WI38 (cell line): ENCODE measurements at regions not wholly inside any gene's neighbourhood (a gene's known extent, or its start where the extent isn't known, plus 50 kb on each side); places are given as distances from the start of the nearest gene placed in this dataset.

ENCODE experiments used
- H3K4me3 ChIP-seq: 2 replicates; pipeline ENCODE4 v1.5.1; 2011; ENCODE audit warnings: low read depth, mild to moderate bottlenecking, control low read depth, low read length
- CTCF ChIP-seq: IDR thresholded peaks from 2 replicates; pipeline ENCODE4 v1.5.1; 2012; ENCODE audit warnings: low read depth, mild to moderate bottlenecking, control low read depth, low read length

DNA sequence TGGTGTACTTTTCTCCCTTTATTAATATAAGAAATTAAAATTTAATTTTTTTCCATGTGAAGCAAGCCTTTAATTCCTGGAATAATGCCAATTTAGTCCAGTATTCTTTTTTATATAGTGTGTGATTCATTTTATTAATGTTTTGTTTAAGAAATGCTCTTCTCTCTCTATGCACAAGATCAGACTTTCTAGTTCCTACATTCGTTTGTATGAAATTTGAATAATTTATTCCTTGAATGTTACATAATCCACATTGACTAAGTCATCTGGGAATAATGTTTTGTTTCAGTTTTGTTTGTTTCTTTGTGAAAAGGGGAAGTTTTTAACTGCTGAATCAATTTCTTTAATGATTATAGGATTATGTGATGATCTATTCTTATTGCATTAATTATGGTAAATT, 181.4 kb upstream of the ID4 start:
- H3K4me3 ChIP-seq: no peak overlapping the region

DNA sequence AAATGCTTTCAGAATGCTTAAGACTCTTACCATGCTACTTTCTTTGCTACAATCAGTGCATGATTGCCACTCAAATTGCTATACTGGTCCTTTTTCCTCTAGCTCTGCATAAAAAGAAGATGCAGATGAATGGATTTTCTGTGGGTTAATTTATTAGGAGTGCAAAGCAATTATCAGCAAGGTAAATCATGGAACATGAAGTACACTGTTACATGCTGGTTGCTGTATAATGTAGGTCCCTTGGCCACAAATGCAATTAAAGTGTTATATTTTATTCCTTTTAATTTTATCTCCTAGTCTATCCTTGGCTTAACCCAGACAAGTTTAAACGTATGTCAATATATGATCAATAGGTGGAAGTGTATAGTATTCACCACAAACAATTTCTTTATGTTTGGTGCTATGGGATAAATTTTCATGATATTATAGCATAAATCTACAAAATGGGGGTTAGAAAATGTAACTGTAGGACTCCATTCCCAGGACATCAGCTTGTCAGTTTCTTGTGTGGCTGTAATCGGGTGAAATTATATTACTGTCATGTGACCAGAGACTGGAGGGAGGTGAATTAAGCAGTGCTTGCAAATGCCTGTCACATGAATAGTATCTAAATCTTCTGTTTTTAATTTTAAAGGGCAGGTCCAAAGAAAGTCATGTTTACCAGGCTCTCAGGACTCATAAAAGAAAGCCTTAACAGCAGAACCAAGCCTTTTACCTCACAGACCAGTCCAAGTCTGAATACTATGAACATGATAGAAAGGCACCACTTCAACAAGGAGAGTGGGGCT, 176.9 kb upstream of the ID4 start:
- H3K4me3 ChIP-seq: no peak overlapping the region
- no peak for TF ChIP-seq CTCF

More for the DNA sequence above, 181.4 kb upstream of the ID4 start:
- no peak for TF ChIP-seq CTCF

DNA sequence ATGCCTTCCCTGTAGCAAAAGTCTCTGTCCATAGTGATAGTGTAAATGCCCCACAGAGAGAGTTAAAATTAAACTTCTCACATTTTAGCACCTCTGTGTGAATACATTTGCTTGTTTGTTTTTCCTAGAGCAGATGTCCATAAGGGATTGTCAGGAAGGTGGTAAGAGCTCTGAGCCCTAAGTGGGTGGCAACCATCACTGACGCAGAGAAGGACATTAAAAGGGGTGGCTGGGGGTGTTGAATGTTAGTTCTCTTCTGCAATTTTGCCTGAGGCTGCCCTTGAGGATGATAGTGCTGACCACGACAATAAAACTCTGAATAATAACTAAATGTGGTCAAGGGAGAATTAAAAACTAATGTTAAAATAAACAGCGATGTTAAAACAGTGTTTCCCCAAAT, 174.3 kb upstream of the ID4 start:
- TF ChIP-seq CTCF: no peak
- H3K4me3 ChIP-seq: no peak overlapping the region

- no peak for TF ChIP-seq CTCF
- no peak overlapping the region for H3K4me3 ChIP-seq
Measured at GRCh38 chr6:19663479-19663878, 173.7 kb upstream of the ID4 start.

- TF ChIP-seq CTCF: no peak
Measured at GRCh38 chr6:19664050-19664449, 173.1 kb upstream of the ID4 start.

GRCh38 chr6:19664878-19665612, 172.1 kb upstream of the ID4 start:
- no peak for TF ChIP-seq CTCF
- no peak overlapping the region for H3K4me3 ChIP-seq

More at GRCh38 chr6:19664050-19664449, 173.1 kb upstream of the ID4 start:
- H3K4me3 ChIP-seq: no peak overlapping the region

- no peak for TF ChIP-seq CTCF
- H3K4me3 ChIP-seq: no peak overlapping the region
Measured at GRCh38 chr6:19665613-19665909, 171.6 kb upstream of the ID4 start.
